GM21825 (cell line): ENCODE measurements at regions not wholly inside any gene's neighbourhood (a gene's known extent, or its start where the extent isn't known, plus 50 kb on each side); places are given as distances from the start of the nearest gene placed in this dataset.

Experiments
- ATAC-seq: cut with Tn5 transposase; IDR thresholded peaks from one replicate; pipeline ENCODE4 v1.9.1; 2021; ENCODE audit warnings: mild to moderate bottlenecking, moderate library complexity; ENCODE audit not compliant: unreplicated experiment

DNA sequence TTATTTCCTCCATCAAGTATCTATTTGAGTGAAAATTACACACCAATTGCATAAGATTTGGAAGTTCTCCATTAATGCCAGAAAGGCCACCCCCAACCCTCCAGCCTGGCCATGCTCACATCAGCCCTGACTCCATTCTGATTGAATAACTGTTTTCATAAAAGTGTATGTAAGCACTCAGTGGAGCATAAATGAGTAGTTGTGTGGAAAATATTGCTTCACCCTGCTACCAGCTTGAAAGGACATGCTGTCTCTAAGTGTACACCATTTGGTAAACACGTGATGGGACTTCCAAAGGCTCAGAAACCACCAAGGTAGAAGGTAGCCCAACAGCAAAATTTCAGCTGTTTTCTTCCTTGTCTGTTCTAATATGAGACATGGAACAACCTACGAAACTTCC is 393.8 kb downstream of the ZNF385D start:
- no peak for ATAC-seq

DNA sequence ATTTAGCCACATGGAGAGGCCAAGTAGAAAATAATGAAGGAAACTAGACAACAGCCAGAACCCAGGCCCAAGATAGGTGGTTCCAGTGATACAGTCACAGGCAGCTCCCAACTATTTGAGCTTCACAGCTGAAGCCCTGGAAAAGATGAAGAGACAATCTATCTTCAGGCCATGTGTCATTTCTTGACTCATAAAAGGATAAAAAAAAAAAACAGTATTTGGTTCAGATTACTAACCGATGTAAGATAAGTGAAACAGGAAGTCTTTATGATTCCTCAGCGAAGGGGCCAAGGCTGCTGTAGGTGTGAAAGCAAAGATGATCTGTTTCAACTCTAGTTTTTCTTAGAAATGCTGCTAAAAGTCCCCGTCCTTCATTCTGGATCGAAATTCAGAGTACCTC is 394.6 kb downstream of the ZNF385D start:
- ATAC-seq, result no peak

DNA sequence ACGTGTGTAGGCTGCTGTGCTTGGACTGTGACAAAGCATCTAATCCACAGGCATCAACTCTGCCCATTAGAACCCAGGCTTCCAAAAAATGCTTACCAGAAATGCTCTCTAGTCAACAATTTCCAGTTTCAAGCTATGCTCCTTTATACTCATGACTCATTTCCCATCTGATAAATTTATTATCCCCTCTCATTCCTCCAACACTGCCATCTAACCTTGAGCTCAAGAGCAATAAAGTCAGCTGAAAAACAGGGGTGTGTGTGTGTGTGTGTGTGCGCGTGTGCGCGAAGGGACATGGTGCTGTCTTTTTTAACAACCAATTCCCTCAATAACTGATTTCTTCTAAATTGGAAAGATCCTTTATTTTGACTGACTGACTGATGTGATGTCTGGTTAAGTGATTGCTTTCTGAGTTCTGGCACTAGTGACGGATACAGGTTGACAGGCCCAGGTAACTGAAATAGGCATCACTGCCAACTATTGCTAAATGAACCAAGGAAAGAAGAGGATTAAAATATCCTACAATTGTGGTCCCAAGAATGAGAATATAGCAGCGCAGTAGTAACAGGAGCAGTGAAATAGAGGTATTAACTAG is 405.5 kb downstream of the ZNF385D start:
- no peak for ATAC-seq

DNA sequence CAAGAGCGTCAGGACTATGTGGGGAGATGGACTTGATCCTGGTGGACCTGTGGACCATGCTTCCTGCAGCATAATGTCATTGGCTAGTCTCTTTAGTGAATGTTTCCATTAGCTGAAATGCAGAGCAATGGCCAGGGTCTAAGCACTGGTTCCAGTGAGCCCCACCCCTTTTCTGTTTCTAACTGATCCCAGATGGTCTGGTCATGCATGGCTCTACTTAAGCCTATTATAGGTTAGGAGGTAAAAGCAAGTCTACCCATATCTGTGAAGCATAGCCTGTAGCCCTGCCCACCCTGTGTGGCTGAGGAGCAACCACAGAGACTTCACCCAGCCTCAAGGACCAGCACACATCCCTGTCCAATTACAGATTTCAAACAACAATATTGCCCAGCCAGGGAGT is 419.2 kb downstream of the ZNF385D start:
- no peak for ATAC-seq

DNA sequence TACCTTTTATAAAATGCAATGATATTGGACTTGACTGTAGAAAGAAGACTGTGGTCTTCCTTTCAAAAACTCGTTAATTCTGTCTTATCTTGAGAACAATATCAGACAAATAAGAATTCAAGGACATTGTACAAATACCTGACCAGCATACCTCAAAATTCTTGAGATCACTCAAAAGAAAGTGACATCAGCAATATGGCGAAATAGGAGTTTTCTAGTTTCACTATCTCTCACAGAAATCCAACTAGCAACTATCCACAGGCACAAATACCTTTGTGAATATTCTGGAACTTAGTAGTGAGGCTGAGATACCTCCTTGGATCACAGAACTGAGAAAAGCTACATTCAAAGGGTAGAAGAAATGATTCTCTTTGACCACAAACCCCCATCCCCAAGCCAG is 419.7 kb downstream of the ZNF385D start:
- no peak for ATAC-seq

DNA sequence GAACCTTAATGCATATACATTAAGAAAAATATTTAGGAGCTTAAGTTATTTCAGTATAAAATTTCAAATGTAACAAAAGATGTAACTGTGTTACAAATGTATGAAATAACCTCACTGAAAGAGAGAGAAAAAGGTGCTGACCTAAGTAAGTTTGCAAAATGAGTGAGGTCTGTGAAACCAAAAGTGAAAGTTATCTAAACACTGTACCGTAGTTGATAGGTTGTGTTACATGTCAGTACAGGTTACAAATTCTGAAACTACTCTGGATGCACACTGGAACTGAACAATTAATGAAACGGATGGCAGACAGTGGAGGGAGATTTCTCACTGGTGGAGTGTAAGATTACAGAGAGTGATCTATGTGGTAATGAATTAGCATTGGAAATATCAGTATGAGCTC is 420.7 kb downstream of the ZNF385D start:
- peak; percentile 94 for ATAC-seq

DNA sequence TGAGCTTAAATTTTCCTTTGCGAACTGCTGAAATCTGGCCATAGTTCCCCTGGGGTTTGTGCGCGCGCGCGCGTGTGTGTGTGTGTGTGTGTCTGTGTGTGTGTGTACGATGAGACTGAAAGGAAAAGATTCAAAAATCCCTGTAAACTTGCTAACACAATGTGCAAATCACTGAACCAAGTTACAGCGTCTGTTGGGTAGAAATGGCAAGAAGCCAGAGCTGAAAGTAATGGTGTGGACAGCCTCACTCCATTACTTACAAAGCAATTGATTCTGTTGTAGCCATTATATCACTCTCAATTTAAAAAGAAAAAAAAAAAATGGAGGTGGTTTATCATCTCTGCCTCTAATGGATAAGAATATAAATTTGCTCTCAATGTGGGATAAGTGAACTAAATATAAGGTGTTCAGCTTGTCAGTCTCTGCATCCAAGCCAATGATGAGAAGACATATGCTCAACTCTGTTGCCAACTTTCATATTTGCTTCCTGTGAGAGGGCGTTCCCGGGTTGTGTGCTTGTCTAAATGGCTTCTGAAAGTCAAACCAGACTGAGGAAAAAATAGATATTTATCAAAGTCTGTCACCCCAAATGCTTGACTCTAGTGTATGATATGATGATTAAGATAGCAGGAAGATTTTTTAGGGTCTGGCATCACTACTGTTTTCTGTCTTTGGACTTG is 422.2 kb downstream of the ZNF385D start:
- ATAC-seq, result no peak

DNA sequence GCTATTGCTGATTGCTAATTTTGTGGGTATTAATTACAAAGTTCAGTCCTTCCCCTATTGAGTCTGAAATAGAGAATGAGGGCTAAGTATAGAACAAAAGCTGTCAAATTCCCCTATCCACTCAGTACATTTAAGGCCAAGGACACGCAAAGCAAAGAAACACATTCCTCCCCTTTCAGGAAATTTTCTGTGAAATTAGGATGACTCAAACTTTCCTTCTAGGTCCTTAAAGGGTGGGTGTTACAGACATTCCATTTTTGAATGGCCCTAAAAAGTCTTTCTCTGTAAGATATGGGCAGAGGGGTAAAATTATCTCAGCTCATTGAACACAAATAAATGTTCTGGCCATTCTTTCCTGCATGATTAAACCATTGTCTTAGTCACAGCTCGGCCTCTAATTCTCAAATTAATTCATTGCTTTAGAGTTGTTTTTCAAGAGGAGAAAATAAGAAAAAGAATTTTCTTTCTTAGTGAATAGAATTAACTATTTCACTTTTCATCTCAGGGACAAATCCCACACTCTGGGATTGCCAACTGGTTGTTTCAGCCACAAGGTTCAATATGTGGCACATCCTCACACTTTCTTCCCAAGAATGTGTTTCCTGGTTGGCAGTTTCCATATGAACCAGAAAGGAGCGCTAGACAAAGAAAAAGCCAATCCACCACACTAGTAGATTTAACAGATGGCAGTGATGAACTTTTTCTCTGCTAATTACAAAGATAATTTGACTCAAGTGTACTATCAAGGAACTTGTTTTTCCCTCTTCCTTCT is 424.1 kb downstream of the ZNF385D start:
- no peak for ATAC-seq

DNA sequence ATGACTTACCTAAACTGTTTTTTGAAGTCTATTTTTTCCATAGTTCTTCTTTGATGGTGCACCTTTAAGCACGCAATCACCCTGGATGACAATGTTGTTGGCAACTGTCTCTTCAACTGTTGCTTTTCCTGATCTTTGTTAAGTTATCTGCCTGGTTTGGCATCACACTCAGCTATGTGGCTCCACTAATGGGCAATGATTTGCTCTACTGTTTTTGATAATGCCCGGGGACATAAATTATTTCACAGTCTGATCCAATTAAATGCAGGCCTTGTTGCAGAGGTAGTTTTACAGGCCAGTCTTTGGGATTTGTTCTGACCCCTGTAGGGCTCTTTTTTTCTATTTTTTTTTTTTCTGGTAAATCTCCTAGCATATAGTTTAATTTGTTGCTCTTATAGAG is 436.3 kb downstream of the ZNF385D start:
- ATAC-seq, result no peak

DNA sequence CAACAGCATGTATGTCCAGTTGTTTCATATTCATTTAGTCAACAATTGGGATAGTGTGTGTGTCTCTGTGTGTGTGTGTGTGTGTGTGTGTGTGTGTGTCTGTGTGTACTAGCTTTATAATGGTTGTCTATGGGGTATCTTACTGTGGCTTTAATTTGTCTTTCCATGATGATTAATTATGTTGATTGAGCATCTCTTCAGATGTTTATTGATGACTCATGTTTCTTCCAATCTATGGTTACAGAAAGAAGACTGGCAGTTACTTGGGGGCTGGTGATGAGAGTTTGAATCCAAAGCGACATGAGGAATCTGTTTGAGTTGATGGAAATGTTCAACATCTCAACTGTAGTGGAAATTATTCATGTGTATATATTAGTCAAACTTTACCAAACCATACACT is 440.1 kb downstream of the ZNF385D start:
- ATAC-seq, result no peak

DNA sequence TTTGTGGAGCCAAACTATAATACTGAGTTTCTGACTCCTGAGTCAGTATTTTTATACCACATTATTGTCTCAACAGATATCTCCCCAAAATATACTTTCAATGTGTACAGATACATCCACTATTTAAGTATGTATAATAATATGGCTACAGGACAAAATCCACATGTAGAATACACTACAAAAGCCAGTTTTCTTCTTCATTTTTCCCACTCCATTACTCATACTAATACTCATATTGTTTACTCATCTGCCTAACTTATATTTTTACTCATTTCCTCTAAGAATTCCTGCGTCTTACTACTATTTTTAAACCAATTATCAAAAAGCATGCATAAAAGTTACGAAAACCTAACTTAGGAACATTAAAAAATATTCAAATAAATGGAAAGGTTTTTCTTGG is 440.8 kb downstream of the ZNF385D start:
- no peak for ATAC-seq

DNA sequence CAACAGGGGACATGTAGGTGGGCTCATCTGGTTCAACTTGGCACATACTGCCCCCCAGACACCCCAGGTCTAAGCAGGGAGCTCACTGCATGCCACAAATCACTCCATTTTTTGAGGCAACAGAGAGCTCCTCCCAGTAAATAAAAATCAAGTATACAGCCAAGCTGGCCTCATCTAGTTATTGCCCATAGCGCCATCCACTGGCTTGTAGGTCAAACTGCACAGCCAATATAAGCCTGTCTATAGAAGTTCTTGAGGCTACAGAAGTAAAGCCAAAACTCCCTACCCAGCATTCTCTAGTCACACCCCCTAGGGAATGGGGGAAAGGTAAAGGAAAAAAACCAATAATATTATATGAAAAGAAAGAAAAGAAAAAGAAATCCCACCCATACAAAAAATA is 453.7 kb downstream of the ZNF385D start:
- no peak for ATAC-seq

DNA sequence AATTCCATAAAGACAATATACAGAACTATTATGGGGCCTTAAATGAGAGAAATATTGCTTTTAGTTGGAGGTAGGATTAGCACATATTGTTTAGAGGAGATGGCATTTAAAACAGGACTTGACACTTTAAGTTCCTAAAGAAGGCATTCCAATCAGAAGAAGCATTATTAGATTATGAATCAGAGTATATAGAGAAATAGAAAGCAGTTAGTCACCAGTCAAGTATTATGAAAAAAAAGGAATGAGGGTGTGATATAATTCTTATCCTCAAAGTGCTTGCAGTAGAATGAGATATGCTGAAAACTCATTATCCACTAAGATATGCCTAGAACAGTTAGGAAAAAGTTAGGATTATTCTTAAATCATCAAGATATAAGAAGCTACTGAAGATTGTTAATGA is 456.2 kb downstream of the ZNF385D start:
- ATAC-seq, result no peak

DNA sequence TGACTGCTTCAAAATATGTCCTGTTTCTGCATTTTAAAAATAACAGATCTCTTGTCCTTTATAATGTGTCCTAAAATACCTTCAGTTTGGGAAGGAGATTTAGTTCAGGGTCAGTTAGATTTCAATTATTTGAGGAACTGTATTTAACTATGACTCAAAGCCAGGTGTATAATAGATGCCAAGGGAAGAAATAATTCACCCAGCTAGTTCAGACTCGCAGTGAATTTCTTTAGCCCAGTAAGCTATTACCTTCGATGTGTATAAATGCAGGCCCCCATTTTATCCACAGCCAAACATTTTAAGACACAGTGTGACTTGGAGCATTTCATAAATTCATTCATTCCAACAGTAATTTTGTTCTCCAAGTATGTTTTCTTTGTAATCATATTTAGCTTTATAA is 458.0 kb downstream of the ZNF385D start:
- ATAC-seq, result no peak

DNA sequence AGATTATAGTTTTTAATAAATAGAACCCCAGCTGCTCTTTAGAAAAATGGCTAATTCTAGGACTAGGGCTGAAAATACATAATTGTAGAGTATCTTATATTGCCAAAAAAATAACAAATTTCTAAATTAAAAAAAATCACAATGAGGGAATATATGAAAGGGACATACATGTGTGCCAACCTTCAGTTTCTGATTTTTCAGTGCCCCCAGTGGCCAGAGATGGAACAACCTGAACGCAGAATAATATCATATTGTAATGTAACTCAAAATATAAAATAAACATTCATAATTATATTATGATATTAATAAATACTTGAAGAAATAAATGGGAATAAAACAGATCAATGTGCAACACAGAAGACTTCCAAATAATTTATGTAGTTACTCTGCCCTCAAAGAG is 460.5 kb downstream of the ZNF385D start:
- no peak for ATAC-seq

DNA sequence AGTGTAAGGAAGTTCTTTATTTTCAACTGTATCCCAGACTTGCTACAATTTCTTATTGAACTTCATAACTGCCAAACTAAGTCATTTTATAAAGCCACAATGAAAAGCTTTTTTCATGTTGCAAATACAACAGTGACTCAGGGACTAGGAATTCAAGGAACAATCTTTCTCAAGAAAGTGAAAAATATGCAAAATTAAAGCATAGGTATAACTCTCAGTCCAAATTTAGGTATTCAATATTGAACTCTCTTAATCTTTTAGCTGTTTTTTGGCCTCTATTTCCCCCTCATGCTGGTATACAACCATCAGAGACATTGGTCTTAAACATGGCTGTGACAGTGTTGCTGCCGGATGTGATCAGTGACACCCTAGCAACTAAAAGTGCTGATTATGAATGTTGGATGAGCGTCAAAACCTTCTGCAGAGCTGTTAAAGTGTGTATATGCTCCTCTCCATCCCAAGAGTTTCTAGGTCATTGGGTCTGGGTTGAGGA is 476.9 kb downstream of the ZNF385D start:
- no peak for ATAC-seq

DNA sequence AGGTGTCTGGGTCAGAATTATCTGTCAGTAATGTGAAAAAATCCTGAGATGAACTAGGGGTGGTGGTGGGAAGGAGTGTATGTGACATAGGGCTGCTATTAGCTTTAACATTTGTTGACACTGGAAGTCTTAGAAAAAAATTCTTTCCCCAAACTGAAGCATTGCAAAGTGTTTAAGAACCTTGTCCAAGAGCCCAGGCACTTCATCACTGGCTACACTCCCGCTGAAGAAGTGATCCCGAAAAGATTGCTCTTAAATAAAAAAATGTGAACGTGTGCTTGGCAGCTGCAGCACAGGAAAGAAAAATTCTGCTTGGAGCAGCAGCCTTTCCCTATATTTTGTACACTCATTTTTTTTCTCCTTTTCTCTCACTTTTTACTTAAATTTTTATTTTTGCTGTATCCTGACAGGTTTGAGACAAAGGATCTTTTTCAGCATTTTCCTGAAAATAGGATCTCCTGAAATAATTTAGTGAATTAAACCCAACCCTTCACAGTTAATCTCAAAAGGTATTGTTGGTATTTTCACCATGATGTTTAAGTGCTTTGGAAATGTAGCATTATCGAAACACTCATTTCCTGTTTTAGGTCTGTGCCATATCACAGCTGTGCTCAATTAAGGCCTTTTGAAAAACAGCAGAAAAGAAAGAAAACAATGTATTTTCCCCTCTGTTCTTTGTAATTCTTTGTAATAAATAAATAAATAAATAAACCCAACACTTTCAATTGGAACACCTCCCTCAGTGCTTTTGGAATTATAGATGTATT is 477.6 kb downstream of the ZNF385D start:
- no peak for ATAC-seq

DNA sequence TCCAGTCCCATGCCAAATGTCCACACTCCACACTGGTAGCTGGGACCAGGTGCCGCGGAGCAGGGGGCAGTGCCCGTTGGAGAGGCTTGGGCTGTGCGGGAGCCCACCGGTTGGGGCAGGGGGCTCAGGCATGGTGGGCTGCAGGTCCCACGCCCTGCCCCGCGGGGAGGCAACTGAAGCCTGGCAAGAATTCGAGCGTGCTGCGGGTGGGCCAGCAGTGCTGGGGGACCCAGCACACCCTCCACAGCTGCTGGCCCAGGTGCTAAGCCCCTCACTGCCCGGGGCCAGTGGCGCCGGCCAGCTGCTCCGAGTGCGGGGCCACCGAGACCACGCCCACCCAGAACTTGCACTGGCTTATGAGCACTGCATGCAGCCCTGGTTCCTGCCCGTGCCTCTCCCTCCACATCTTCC is 479.4 kb downstream of the ZNF385D start:
- no peak for ATAC-seq

DNA sequence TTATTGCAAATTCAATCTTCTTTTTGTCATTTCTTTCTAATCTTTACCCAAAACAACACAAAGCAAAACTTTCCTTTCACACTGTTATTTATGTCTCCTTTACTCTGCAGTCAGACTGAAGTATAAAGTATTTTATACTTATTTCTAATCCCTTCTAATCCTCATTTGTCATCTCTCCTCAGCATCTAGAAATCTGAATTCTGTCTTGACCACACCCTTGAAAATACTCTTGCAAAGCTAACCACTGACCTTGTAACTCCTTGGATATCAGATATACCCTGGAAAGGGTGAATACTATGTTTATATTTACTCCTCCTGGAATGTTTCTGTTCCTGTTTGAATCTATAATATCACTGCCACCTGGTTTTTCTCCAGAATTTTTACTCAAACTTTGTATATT is 481.1 kb downstream of the ZNF385D start:
- ATAC-seq, result no peak

DNA sequence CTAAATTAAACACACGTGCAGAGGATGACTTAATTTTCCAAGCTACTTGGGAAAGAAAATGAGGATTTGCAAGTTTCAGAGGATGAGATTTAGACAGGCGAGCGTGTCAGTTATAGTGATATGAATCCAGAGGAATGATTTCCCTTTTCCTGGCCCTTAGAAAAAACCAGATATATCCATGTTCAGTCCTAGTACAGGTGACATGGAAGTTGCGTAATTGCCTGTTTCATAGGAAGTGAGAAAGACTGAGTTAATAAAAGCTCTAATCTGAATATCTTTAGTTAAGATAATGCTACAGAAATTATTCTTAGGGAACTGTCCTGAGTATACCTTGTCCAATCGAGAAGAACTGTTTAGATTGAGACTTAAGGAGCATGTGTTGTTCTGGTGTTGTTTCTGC is 490.5 kb downstream of the ZNF385D start:
- no peak for ATAC-seq

DNA sequence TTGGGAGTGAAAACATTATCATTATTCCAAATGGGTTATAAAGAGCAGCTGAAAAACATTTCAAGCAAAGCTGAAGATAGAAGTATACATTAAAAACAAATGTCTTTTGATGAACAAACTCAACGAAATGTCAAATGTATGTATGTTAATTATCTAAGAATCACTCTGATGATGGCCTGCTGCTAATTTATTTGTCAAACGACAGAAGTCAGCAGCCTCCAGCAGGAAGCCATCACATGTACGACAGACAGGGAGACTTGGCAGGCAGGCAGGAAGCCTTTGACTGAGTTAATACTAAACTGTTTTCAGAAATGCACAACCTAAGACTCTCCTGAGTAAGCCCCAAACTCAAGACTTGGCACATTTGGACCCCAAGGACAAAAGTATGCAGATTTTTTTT is 491.1 kb downstream of the ZNF385D start:
- no peak for ATAC-seq
